H1 (cell line): ENCODE measurements at regions not wholly inside any gene's neighbourhood (a gene's known extent, or its start where the extent isn't known, plus 50 kb on each side); places are given as distances from the start of the nearest gene placed in this dataset.

Experiments
- CTCF ChIA-PET: fragments of 300-600 bp; sonication (Branson Sonifier 250); formaldehyde crosslinking; loops from one replicate; lab custom pipeline; 2021; ENCODE audit not compliant: partially characterized antibody; lab: Charles Lee
- POLR2A ChIA-PET: fragments of 300-600 bp; sonication (Branson Sonifier 250); formaldehyde crosslinking; loops from one replicate; lab custom pipeline; 2021; ENCODE audit warnings: inconsistent platforms; ENCODE audit not compliant: partially characterized antibody; lab: Charles Lee
- DNase-seq, 2 experiments: peaks; one replicate each; pipeline versions ENCODE4 v3.0.0 to v3.0.0-alpha.2; 2010 to 2022; ENCODE audit warnings: low spot score in 2 of 2, low read depth in 1 of 2, mixed read lengths in 1 of 2
- FAIRE-seq: peaks from 2 replicates; lab custom pipeline; 2011; peaks lifted over from hg19 to GRCh38; lab: Jason Lieb, UNC
- H2AFZ ChIP-seq: 2 replicates; pipeline ENCODE4 v1.8.1; 2012; ENCODE audit warnings: low read length, inconsistent platforms
- H2AK5ac ChIP-seq: 2 replicates; pipeline ENCODE4 v1.6.1; 2013; ENCODE audit warnings: low read depth, low read length
- H2BK120ac ChIP-seq: replicated peaks from 2 replicates; pipeline ENCODE3; 2013; ENCODE audit warnings: low read depth, low read length, inconsistent platforms
- H2BK12ac ChIP-seq: 2 replicates; pipeline ENCODE4 v1.6.1; 2013; ENCODE audit warnings: low read depth, low read length
- H2BK15ac ChIP-seq: 2 replicates; pipeline ENCODE4 v1.6.1; 2013; ENCODE audit warnings: low read length
- H2BK20ac ChIP-seq: 2 replicates; pipeline ENCODE4 v1.6.1; 2013; ENCODE audit warnings: low read length
- H2BK5ac ChIP-seq: 2 replicates; pipeline ENCODE4 v1.6.1; 2013; ENCODE audit warnings: low read depth, low read length
- H3K14ac ChIP-seq: 2 replicates; pipeline ENCODE4 v1.6.1; 2013; ENCODE audit warnings: inconsistent platforms; ENCODE audit not compliant: insufficient read length
- H3K18ac ChIP-seq: 2 replicates; pipeline ENCODE4 v1.6.1; 2013; ENCODE audit warnings: low read length; ENCODE audit errors: extremely low read depth
- H3K23ac ChIP-seq: 2 replicates; pipeline ENCODE4 v1.6.1; 2013; ENCODE audit warnings: inconsistent platforms; ENCODE audit not compliant: insufficient read length
- H3K23me2 ChIP-seq: 2 replicates; pipeline ENCODE4 v1.6.1; 2013; ENCODE audit warnings: low read depth, low read length
- H3K27ac ChIP-seq: 2 replicates; pipeline ENCODE4 v1.6.1; 2011; ENCODE audit warnings: low read depth, low read length, inconsistent platforms
- H3K27me3 ChIP-seq, 4 experiments: replicated peaks in 1 of 4; 1 replicate in 1 of 4; 2 replicates in 3 of 4; pipeline versions ENCODE4 v1.6.1 to v1.8.1; 2011 to 2013; ENCODE audit warnings: low read length in 3 of 4, mild to moderate bottlenecking in 3 of 4, inconsistent platforms in 2 of 4, mixed read lengths in 2 of 4, moderate library complexity in 1 of 4; ENCODE audit not compliant: control insufficient read depth in 3 of 4, insufficient read depth in 3 of 4; ENCODE audit errors: extremely low read depth in 1 of 4
- H3K36me3 ChIP-seq, 4 experiments: 2 replicates each; pipeline versions ENCODE4 v1.6.1 to v1.8.1; 2011 to 2013; ENCODE audit warnings: mild to moderate bottlenecking in 4 of 4, low read length in 3 of 4, moderate library complexity in 2 of 4, control low read depth in 1 of 4, inconsistent platforms in 1 of 4; ENCODE audit not compliant: insufficient read depth in 4 of 4, control insufficient read depth in 2 of 4
- H3K4ac ChIP-seq: replicated peaks from 2 replicates; pipeline ENCODE3; 2013; ENCODE audit warnings: low read length, low read depth, mixed read lengths, inconsistent platforms; ENCODE audit not compliant: insufficient read length
- H3K4me1 ChIP-seq, 4 experiments: replicated peaks in 1 of 4; 1 replicate in 1 of 4; 2 replicates in 3 of 4; pipeline versions ENCODE4 v1.6.1 to v1.8.1; 2011 to 2013; ENCODE audit warnings: low read length in 3 of 4, inconsistent platforms in 2 of 4, mixed read lengths in 1 of 4; ENCODE audit not compliant: insufficient read depth in 4 of 4, control insufficient read depth in 3 of 4
- H3K4me2 ChIP-seq, 2 experiments: 2 replicates each; pipeline versions ENCODE4 v1.6.1 to v1.8.1; 2011 to 2013; ENCODE audit warnings: low read depth in 2 of 2, low read length in 2 of 2, control low read depth in 1 of 2, inconsistent platforms in 1 of 2, mild to moderate bottlenecking in 1 of 2; ENCODE audit not compliant: insufficient read depth in 1 of 2
- H3K4me3 ChIP-seq, 4 experiments: fragments of 200-600, 300-600 bp in 1 of 4; sonication (generic), shearing (Covaris generic), sonication (Bioruptor Twin) in 1 of 4; 2 replicates each; pipeline versions ENCODE4 v1.5.1 to v1.8.1; 2011 to 2016; ENCODE audit warnings: low read length in 4 of 4, low read depth in 3 of 4, control low read depth in 2 of 4, inconsistent platforms in 2 of 4, mild to moderate bottlenecking in 2 of 4, mixed read lengths in 1 of 4, moderate library complexity in 1 of 4; ENCODE audit not compliant: insufficient read depth in 2 of 4; ENCODE audit errors: extremely low read depth in 1 of 4
- H3K56ac ChIP-seq: replicated peaks from 2 replicates; pipeline ENCODE3; 2013; ENCODE audit warnings: low read depth, mild to moderate bottlenecking, mixed read lengths, low read length, inconsistent platforms; ENCODE audit not compliant: insufficient read length
- H3K79me1 ChIP-seq: 2 replicates; pipeline ENCODE4 v1.6.1; 2013; ENCODE audit warnings: low read depth, low read length, control low read depth
- H3K79me2 ChIP-seq, 2 experiments: 2 replicates each; pipeline versions ENCODE4 v1.6.1 to v1.8.1; 2012 to 2013; ENCODE audit warnings: low read length in 2 of 2, mild to moderate bottlenecking in 2 of 2, inconsistent platforms in 1 of 2; ENCODE audit not compliant: insufficient read depth in 2 of 2, control insufficient read depth in 1 of 2
- H3K9ac ChIP-seq, 4 experiments: replicated peaks in 1 of 4; 1 replicate in 1 of 4; 2 replicates in 3 of 4; pipeline versions ENCODE4 v1.6.1 to v1.8.1; 2011 to 2013; ENCODE audit warnings: low read depth in 3 of 4, low read length in 3 of 4, control low read depth in 2 of 4, mild to moderate bottlenecking in 2 of 4, moderate library complexity in 2 of 4, inconsistent platforms in 1 of 4; ENCODE audit errors: extremely low read depth in 1 of 4
- H3K9me3 ChIP-seq, 2 experiments: 2 replicates each; pipeline versions ENCODE4 v1.6.1 to v1.8.1; 2012 to 2013; ENCODE audit warnings: mild to moderate bottlenecking in 2 of 2, moderate library complexity in 2 of 2, control low read depth in 1 of 2, inconsistent platforms in 1 of 2, low read depth in 1 of 2, low read length in 1 of 2, mixed read lengths in 1 of 2; ENCODE audit not compliant: insufficient read depth in 2 of 2
- H4K20me1 ChIP-seq, 2 experiments: replicated peaks in 1 of 2; 2 replicates each; pipeline versions ENCODE3 to v1.8.1; 2011 to 2013; ENCODE audit warnings: inconsistent platforms in 2 of 2, low read length in 2 of 2, mild to moderate bottlenecking in 1 of 2; ENCODE audit not compliant: insufficient read depth in 2 of 2, control insufficient read depth in 1 of 2
- H4K5ac ChIP-seq: 2 replicates; pipeline ENCODE4 v1.6.1; 2013; ENCODE audit warnings: low read length, low read depth, mixed read lengths, inconsistent platforms; ENCODE audit not compliant: insufficient read length
- H4K8ac ChIP-seq: 2 replicates; pipeline ENCODE4 v1.8.0; 2013; ENCODE audit warnings: mild to moderate bottlenecking, moderate library complexity, low read length, inconsistent platforms; ENCODE audit not compliant: insufficient read depth; ENCODE audit errors: extremely low read depth
- H4K91ac ChIP-seq: replicated peaks from 2 replicates; pipeline ENCODE3; 2013; ENCODE audit warnings: low read length, mixed read lengths, inconsistent platforms; ENCODE audit not compliant: insufficient read length
- FOSL1 ChIP-seq: IDR thresholded peaks from 2 replicates; pipeline ENCODE4 v1.6.1; 2011; ENCODE audit warnings: mild to moderate bottlenecking, low read depth, low read length, moderate library complexity; ENCODE audit not compliant: insufficient read depth
- KDM4A ChIP-seq: IDR thresholded peaks from one replicate; pipeline ENCODE4 v1.7.1; 2012; ENCODE audit warnings: low read depth, mild to moderate bottlenecking, moderate library complexity, low read length, inconsistent platforms; ENCODE audit not compliant: severe bottlenecking
- RBBP5 ChIP-seq: IDR thresholded peaks from 2 replicates; pipeline ENCODE4 v1.7.1; 2012; ENCODE audit warnings: low read depth, mild to moderate bottlenecking, inconsistent platforms, low read length, moderate library complexity, borderline replicate concordance
- TBP ChIP-seq: IDR thresholded peaks from 2 replicates; pipeline ENCODE4 v1.6.1; 2011; ENCODE audit warnings: low read depth, low read length, improper control_type of control experiment

DNA sequence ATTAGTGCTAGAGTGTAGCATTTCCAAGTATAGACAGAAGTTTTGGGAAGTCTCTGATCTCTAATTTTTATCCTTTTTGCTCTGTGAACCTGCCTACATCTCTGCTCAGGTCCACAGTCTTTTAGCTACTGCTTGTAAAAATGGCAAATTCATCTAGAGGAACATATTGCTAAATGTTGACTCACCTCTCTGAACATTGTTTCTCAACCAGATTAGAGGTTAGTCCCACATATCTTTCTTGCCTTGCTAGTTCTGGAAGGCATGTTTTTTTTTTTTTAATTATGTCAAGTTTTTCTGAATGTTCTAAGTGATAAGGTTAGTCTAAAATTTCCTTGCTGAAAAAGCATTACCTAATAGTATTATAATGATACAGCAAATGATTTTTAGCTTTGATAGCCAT lies 2889.6 kb upstream of the PCDH20 start:
- Histone ChIP-seq H2BK120ac (no peak overlapping the region), H3K27me3 (no peaks in the 10 kb centered on the region), H3K36me3 (no peaks in the 10 kb centered on the region), H2AK5ac (no peak overlapping the region), H4K20me1 (no peaks in the 10 kb centered on the region), H3K4ac (no peak overlapping the region), H3K14ac (no peak overlapping the region), H3K9me3 (no peaks in the 10 kb centered on the region), H3K18ac (no peak overlapping the region), H2AFZ (no peak overlapping the region), H3K4me1 (no peaks in the 10 kb centered on the region), H3K56ac (no peak overlapping the region), H4K5ac (no peak overlapping the region), H3K23ac (no peak overlapping the region), H3K23me2 (no peaks in the 10 kb centered on the region), H3K9ac (no peak overlapping the region), H2BK5ac (no peak overlapping the region), H2BK15ac (no peak overlapping the region), H4K8ac (no peak overlapping the region), H3K79me1 (no peaks in the 10 kb centered on the region), H3K27ac (no peak overlapping the region), H3K79me2 (no peaks in the 10 kb centered on the region), H2BK20ac (no peak overlapping the region), H3K4me3 (no peak overlapping the region), H4K91ac (no peak overlapping the region), H3K4me2 (no peak overlapping the region), H2BK12ac (no peak overlapping the region)
- ChIA-PET CTCF (no interaction called here), POLR2A (no interaction called here)
- TF ChIP-seq FOSL1 (no peak), RBBP5 (no peak), KDM4A (no peak), TBP (no peak)
- FAIRE-seq: no peak
- DNase-seq: no peak
